Stomach (tissue), 4 donors: ENCODE measurements at regions not wholly inside any gene's neighbourhood (a gene's known extent, or its start where the extent isn't known, plus 50 kb on each side); places are given as distances from the start of the nearest gene placed in this dataset.

ENCODE experiments used
- POLR2A ChIP-seq, 4 donors: fragments of 450-650 bp; IDR thresholded peaks; one replicate each; pipeline ENCODE4 v1.6.1; 2016; ENCODE audit warnings: antibody characterized with exemption in 4 of 4, control low read depth in 2 of 4, mild to moderate bottlenecking in 1 of 4, moderate library complexity in 1 of 4
- TF ChIP-seq, protein P1 (sequence below), 7 experiments: fragments of 450-650 bp in 4 of 7; fragments of 200-600 bp in 3 of 7; sonication (generic) in 3 of 7; IDR thresholded peaks; one replicate each; pipeline ENCODE4 v1.5.1; 2016 to 2019; ENCODE audit warnings: antibody characterized with exemption in 7 of 7, control low read depth in 2 of 7, mild to moderate bottlenecking in 1 of 7

DNA sequence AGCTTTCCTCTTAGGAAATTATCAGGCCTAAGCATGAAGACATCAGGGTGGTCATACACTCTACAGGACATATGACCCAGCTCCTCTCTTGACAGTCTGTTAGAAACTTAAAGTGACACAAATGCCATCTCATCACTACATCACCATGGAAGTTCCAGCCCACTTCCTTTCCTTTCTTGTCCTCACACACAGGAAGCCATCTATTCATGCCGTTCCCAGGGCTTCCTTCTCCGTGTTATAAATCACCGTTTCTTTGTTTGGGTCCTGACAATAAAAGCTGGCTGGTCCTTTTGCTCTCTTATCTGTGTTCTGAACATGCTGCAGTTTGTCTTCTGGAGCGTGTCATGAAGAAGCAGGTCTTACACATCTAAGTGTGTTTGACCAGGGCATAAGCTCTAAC, 692.1 kb upstream of the CELF4 start:
- TF ChIP-seq, protein P1, sequence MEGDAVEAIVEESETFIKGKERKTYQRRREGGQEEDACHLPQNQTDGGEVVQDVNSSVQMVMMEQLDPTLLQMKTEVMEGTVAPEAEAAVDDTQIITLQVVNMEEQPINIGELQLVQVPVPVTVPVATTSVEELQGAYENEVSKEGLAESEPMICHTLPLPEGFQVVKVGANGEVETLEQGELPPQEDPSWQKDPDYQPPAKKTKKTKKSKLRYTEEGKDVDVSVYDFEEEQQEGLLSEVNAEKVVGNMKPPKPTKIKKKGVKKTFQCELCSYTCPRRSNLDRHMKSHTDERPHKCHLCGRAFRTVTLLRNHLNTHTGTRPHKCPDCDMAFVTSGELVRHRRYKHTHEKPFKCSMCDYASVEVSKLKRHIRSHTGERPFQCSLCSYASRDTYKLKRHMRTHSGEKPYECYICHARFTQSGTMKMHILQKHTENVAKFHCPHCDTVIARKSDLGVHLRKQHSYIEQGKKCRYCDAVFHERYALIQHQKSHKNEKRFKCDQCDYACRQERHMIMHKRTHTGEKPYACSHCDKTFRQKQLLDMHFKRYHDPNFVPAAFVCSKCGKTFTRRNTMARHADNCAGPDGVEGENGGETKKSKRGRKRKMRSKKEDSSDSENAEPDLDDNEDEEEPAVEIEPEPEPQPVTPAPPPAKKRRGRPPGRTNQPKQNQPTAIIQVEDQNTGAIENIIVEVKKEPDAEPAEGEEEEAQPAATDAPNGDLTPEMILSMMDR (IDR thresholded peaks at IDR 0.05) = no peak
- no peak for TF ChIP-seq POLR2A (IDR thresholded peaks at IDR 0.05)
